ENCODE measurements at regions not wholly inside any gene's neighbourhood (a gene's known extent, or its start where the extent isn't known, plus 50 kb on each side); places are given as distances from the start of the nearest gene placed in this dataset.

DNA sequence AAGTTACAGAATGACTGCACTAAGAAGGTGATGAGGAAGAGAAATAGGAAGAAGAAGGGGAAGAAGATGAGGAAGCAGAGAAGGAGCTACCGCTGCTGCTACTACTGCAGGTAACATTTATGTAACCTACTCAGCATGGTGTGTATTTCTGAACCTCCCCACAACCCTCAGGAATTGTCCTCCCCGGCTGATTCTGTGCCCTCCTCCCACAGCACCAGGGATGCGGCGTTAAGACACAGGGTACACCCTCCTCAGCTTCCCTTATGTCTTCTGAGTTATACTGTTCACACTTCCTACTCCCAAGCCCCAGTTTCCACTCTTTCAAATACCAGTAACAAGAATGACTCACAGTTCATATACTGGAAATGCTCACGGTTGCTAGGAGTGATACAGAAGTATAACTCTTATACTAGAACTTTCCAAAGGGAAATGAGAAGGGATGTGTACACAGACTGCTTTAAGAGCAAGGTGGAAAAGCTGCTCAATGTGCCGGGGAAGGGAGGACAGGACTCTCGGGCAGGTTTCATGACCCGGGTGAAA lies 224.5 kb upstream of the PSMD7 start:
- TF ChIP-seq MTERF4 (CRISPR knock-in tag; IDR thresholded peaks at IDR 0.05) (no peak), POLR2A (IDR thresholded peaks at IDR 0.05; ENCODE audit: insufficient read depth in 1 of 2, low read depth in 2 of 2, low read length in 2 of 2) (no peak), REXO4 (CRISPR knock-in tag; IDR thresholded peaks at IDR 0.05; ENCODE audit: borderline replicate concordance) (no peak)

Measured in HepG2 (cell line).